ENCODE measurements at regions not wholly inside any gene's neighbourhood (a gene's known extent, or its start where the extent isn't known, plus 50 kb on each side); places are given as distances from the start of the nearest gene placed in this dataset.

- TF ChIP-seq POLR2AphosphoS5 (IDR thresholded peaks at IDR 0.05; ENCODE audit: insufficient read depth, low read depth, low read length) (no peak), POLR2A (IDR thresholded peaks at IDR 0.05; ENCODE audit: low read depth, low read length) (no peak), EZH2 (IDR thresholded peaks at IDR 0.05; ENCODE audit: borderline replicate concordance, low read depth, low read length, severe bottlenecking) (no peak), JUN (IDR thresholded peaks at IDR 0.05; ENCODE audit: borderline replicate concordance, insufficient read depth, insufficient read length, low read depth) (no peak), FOS (IDR thresholded peaks at IDR 0.05; ENCODE audit: borderline replicate concordance, insufficient read depth, low read length) (no peak), GATA2 (IDR thresholded peaks at IDR 0.05; ENCODE audit: insufficient read depth, insufficient read length, low read depth, low read length) (no peak), MYC (IDR thresholded peaks at IDR 0.05; ENCODE audit: low read depth, low read length) (no peak)
- TF ChIP-seq, protein P1, sequence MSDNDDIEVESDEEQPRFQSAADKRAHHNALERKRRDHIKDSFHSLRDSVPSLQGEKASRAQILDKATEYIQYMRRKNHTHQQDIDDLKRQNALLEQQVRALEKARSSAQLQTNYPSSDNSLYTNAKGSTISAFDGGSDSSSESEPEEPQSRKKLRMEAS (IDR thresholded peaks at IDR 0.05; ENCODE audit: insufficient read depth, insufficient read length): no peak
- TF ChIP-seq, protein P2, sequence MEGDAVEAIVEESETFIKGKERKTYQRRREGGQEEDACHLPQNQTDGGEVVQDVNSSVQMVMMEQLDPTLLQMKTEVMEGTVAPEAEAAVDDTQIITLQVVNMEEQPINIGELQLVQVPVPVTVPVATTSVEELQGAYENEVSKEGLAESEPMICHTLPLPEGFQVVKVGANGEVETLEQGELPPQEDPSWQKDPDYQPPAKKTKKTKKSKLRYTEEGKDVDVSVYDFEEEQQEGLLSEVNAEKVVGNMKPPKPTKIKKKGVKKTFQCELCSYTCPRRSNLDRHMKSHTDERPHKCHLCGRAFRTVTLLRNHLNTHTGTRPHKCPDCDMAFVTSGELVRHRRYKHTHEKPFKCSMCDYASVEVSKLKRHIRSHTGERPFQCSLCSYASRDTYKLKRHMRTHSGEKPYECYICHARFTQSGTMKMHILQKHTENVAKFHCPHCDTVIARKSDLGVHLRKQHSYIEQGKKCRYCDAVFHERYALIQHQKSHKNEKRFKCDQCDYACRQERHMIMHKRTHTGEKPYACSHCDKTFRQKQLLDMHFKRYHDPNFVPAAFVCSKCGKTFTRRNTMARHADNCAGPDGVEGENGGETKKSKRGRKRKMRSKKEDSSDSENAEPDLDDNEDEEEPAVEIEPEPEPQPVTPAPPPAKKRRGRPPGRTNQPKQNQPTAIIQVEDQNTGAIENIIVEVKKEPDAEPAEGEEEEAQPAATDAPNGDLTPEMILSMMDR (IDR thresholded peaks at IDR 0.05; ENCODE audit: extremely low read depth in 1 of 2, insufficient read depth in 1 of 2, low read depth in 1 of 2, low read length in 2 of 2): no peak
These were observed 77.3 kb upstream of the ATF7IP2 start for GRCh38 chr16:10308305-10309193.
